Neuronal stem cell (in vitro differentiated cells): ENCODE measurements at regions not wholly inside any gene's neighbourhood (a gene's known extent, or its start where the extent isn't known, plus 50 kb on each side); places are given as distances from the start of the nearest gene placed in this dataset.

ENCODE experiments used
- DNase-seq: peaks from one replicate; pipeline ENCODE4 v3.0.0-alpha.2; 2013; ENCODE audit warnings: low spot score
- H2AFZ ChIP-seq: one replicate; pipeline ENCODE4 v1.6.1; 2013; ENCODE audit warnings: mild to moderate bottlenecking, low read length, inconsistent platforms
- H2AK5ac ChIP-seq: 2 replicates; pipeline ENCODE4 v1.6.1; 2013; ENCODE audit warnings: low read depth, mild to moderate bottlenecking, inconsistent platforms, low read length, moderate library complexity, mixed read lengths
- H2BK120ac ChIP-seq: 2 replicates; pipeline ENCODE4 v1.6.1; 2013; ENCODE audit warnings: low read depth, mild to moderate bottlenecking, inconsistent platforms, low read length, moderate library complexity, mixed read lengths
- H2BK12ac ChIP-seq: one replicate; pipeline ENCODE4 v1.6.1; 2013; ENCODE audit warnings: low read length, inconsistent platforms
- H2BK15ac ChIP-seq: 2 replicates; pipeline ENCODE4 v1.6.1; 2013; ENCODE audit warnings: mild to moderate bottlenecking, low read length, inconsistent platforms, mixed read lengths
- H2BK5ac ChIP-seq: one replicate; pipeline ENCODE4 v1.6.1; 2013; ENCODE audit warnings: inconsistent platforms, mild to moderate bottlenecking, low read length, moderate library complexity
- H3K14ac ChIP-seq: one replicate; pipeline ENCODE4 v1.6.1; 2013; ENCODE audit warnings: low read length, inconsistent platforms
- H3K18ac ChIP-seq: 2 replicates; pipeline ENCODE4 v1.6.1; 2013; ENCODE audit warnings: low read length, inconsistent platforms
- H3K23ac ChIP-seq: 2 replicates; pipeline ENCODE4 v1.6.1; 2013; ENCODE audit warnings: low read depth, mild to moderate bottlenecking, mixed read lengths, low read length, inconsistent platforms; ENCODE audit not compliant: poor library complexity
- H3K27ac ChIP-seq: replicated peaks from 3 replicates; pipeline ENCODE4 v1.5.1; 2013; ENCODE audit warnings: low read length, inconsistent platforms
- H3K27me3 ChIP-seq, 3 experiments: 2 replicates each; pipeline ENCODE4 v1.6.1; 2013; ENCODE audit warnings: low read length in 3 of 3, mild to moderate bottlenecking in 2 of 3, inconsistent platforms in 1 of 3, low read depth in 1 of 3, mixed read lengths in 1 of 3, moderate library complexity in 1 of 3; ENCODE audit not compliant: control insufficient read depth in 3 of 3, insufficient read depth in 3 of 3
- H3K36me3 ChIP-seq, 2 donors: replicated peaks in 1 of 2; 2 replicates each; pipeline ENCODE4 v1.6.1; 2013; ENCODE audit warnings: low read length in 2 of 2; ENCODE audit not compliant: control insufficient read depth in 2 of 2, insufficient read depth in 2 of 2
- H3K4ac ChIP-seq: 2 replicates; pipeline ENCODE4 v1.6.1; 2013; ENCODE audit warnings: inconsistent platforms, mild to moderate bottlenecking, low read length, moderate library complexity
- H3K4me1 ChIP-seq, 2 donors: 1 replicate in 1 of 2; 2 replicates in 1 of 2; pipeline ENCODE4 v1.6.1; 2013; ENCODE audit warnings: low read length in 2 of 2, low read depth in 1 of 2; ENCODE audit not compliant: control insufficient read depth in 2 of 2, insufficient read depth in 1 of 2
- H3K4me2 ChIP-seq: one replicate; pipeline ENCODE4 v1.6.1; 2013; ENCODE audit warnings: mild to moderate bottlenecking, low read length, inconsistent platforms; ENCODE audit not compliant: insufficient read depth, poor library complexity, severe bottlenecking
- H3K4me3 ChIP-seq, 2 donors: 2 replicates each; pipeline ENCODE4 v1.5.1; 2013; ENCODE audit warnings: low read length in 2 of 2, mild to moderate bottlenecking in 2 of 2, inconsistent platforms in 1 of 2, moderate library complexity in 1 of 2
- H3K79me1 ChIP-seq: one replicate; pipeline ENCODE4 v1.6.1; 2013; ENCODE audit warnings: low read depth, mild to moderate bottlenecking, inconsistent platforms, low read length, moderate library complexity
- H3K9ac ChIP-seq: one replicate; pipeline ENCODE4 v1.6.1; 2013; ENCODE audit warnings: mild to moderate bottlenecking, low read depth, low read length, inconsistent platforms; ENCODE audit not compliant: poor library complexity
- H3K9me3 ChIP-seq, 2 donors: replicated peaks in 1 of 2; 2 replicates each; pipeline versions ENCODE3 to v1.6.1; 2013; ENCODE audit warnings: low read length in 2 of 2, mild to moderate bottlenecking in 2 of 2, inconsistent platforms in 1 of 2, low read depth in 1 of 2, mixed read lengths in 1 of 2, moderate library complexity in 1 of 2; ENCODE audit not compliant: control insufficient read depth in 2 of 2, insufficient read depth in 1 of 2
- H4K8ac ChIP-seq: one replicate; pipeline ENCODE4 v1.6.1; 2013; ENCODE audit warnings: low read depth, mild to moderate bottlenecking, inconsistent platforms, low read length, moderate library complexity
- H4K91ac ChIP-seq: one replicate; pipeline ENCODE4 v1.6.1; 2013; ENCODE audit warnings: low read length, low read depth, mild to moderate bottlenecking, inconsistent platforms; ENCODE audit not compliant: poor library complexity
- WGBS, 2 donors: extraction: QIAGEN DNeasy Blood & Tissue Kit; methylation state at CpG; one replicate each; pipeline ENCODE4 v1.1.7; 2013; ENCODE audit warnings: missing lambda C conversion rate in 2 of 2, mixed read lengths in 1 of 2; ENCODE audit not compliant: insufficient read length in 2 of 2, insufficient replicate concordance in 1 of 2; ENCODE audit errors: extremely low coverage in 2 of 2; 5-methylcytosine and 5-hydroxymethylcytosine counted together

GRCh38 chr9:110072597-110073355 lies 135.2 kb downstream of the C9orf152 start:
- no peak overlapping the region for H2BK12ac ChIP-seq
- no peak overlapping the region for H4K91ac ChIP-seq
- H3K36me3 ChIP-seq, result peaks cover 2 to 51% of the 10 kb centered on the region in 2 donors
- WGBS, 2 donors, result no CpG with 5 or more reads among the region's 5 CpGs
- no peak overlapping the region for H3K4ac ChIP-seq
- no peaks in the 10 kb centered on the region for H3K27me3 ChIP-seq
- no peaks in the 10 kb centered on the region for H3K79me1 ChIP-seq
- no peak overlapping the region for H3K23ac ChIP-seq
- H3K4me3 ChIP-seq, result no peak overlapping the region
- H3K9ac ChIP-seq, result no peak overlapping the region
- H3K4me1 ChIP-seq, result peaks cover 6% of the 10 kb centered on the region in 2 donors
- no peak overlapping the region for H3K4me2 ChIP-seq
- no peaks in the 10 kb centered on the region for H3K9me3 ChIP-seq
- no peak overlapping the region for H3K14ac ChIP-seq
- no peak overlapping the region for H2BK5ac ChIP-seq
- no peak overlapping the region for H2BK15ac ChIP-seq
- H2AK5ac ChIP-seq, result no peak overlapping the region
- H2AFZ ChIP-seq, result no peak overlapping the region
- H3K18ac ChIP-seq, result no peak overlapping the region
- DNase-seq, result no peak
- H2BK120ac ChIP-seq, result no peak overlapping the region
- H4K8ac ChIP-seq, result no peak overlapping the region
- no peak overlapping the region for H3K27ac ChIP-seq

- Histone ChIP-seq H3K27me3 (no peaks in the 10 kb centered on the region), H3K4me1 (peaks cover 6% of the 10 kb centered on the region in 2 donors), H3K4me3 (no peak overlapping the region), H3K14ac (no peak overlapping the region), H3K4me2 (no peak overlapping the region), H3K23ac (no peak overlapping the region), H2AFZ (no peak overlapping the region), H3K79me1 (no peaks in the 10 kb centered on the region), H3K36me3 (peaks cover 2 to 52% of the 10 kb centered on the region in 2 donors), H3K18ac (no peak overlapping the region), H2BK5ac (no peak overlapping the region), H3K27ac (no peak overlapping the region), H3K9me3 (no peaks in the 10 kb centered on the region), H4K8ac (no peak overlapping the region), H3K4ac (no peak overlapping the region), H2BK12ac (no peak overlapping the region), H4K91ac (no peak overlapping the region), H2BK15ac (no peak overlapping the region), H3K9ac (no peak overlapping the region), H2BK120ac (no peak overlapping the region), H2AK5ac (no peak overlapping the region)
- DNase-seq, result no peak
Observed at GRCh38 chr9:110073356-110073905, 134.5 kb downstream of the C9orf152 start.

GRCh38 chr9:110076894-110077725 lies 130.8 kb downstream of the C9orf152 start:
- H2BK5ac ChIP-seq, result no peak overlapping the region
- H3K23ac ChIP-seq, result no peak overlapping the region
- no peak overlapping the region for H4K8ac ChIP-seq
- H3K27me3 ChIP-seq, result no peaks in the 10 kb centered on the region
- H3K9me3 ChIP-seq, result no peaks in the 10 kb centered on the region
- H3K27ac ChIP-seq, result no peak overlapping the region
- no peak overlapping the region for H3K9ac ChIP-seq
- H3K4ac ChIP-seq, result no peak overlapping the region
- peaks cover 6% of the 10 kb centered on the region in 2 donors for H3K4me1 ChIP-seq
- H4K91ac ChIP-seq, result no peak overlapping the region
- H3K4me3 ChIP-seq, result no peak overlapping the region
- no peak overlapping the region for H3K4me2 ChIP-seq
- no peak overlapping the region for H3K18ac ChIP-seq
- DNase-seq, result no peak
- H3K79me1 ChIP-seq, result peaks cover 3% of the 10 kb centered on the region
- H2AFZ ChIP-seq, result no peak overlapping the region
- H2BK12ac ChIP-seq, result no peak overlapping the region
- no peak overlapping the region for H3K14ac ChIP-seq
- no CpG with 5 or more reads among the region's 13 CpGs for WGBS, 2 donors
- peaks cover 0 to 37% of the 10 kb centered on the region in 2 donors for H3K36me3 ChIP-seq
- H2BK120ac ChIP-seq, result no peak overlapping the region
- no peak overlapping the region for H2BK15ac ChIP-seq
- no peak overlapping the region for H2AK5ac ChIP-seq

GRCh38 chr9:110077925-110078324 lies 130.0 kb downstream of the C9orf152 start:
- H2AFZ ChIP-seq, result no peak overlapping the region
- no peak for DNase-seq
- H4K8ac ChIP-seq, result no peak overlapping the region
- no peak overlapping the region for H2AK5ac ChIP-seq
- peaks cover 3% of the 10 kb centered on the region for H3K79me1 ChIP-seq
- H3K4me1 ChIP-seq, result peaks cover 1 to 4% of the 10 kb centered on the region in 2 donors
- H2BK15ac ChIP-seq, result no peak overlapping the region
- peaks cover 0 to 33% of the 10 kb centered on the region in 2 donors for H3K36me3 ChIP-seq
- no CpG with 5 or more reads among the region's 7 CpGs for WGBS, 2 donors
- no peak overlapping the region for H3K9ac ChIP-seq
- no peak overlapping the region for H3K4ac ChIP-seq
- H3K4me3 ChIP-seq, result no peak overlapping the region
- no peak overlapping the region for H3K23ac ChIP-seq
- H4K91ac ChIP-seq, result no peak overlapping the region
- no peak overlapping the region for H2BK5ac ChIP-seq
- H3K27me3 ChIP-seq, result no peaks in the 10 kb centered on the region
- no peak overlapping the region for H2BK12ac ChIP-seq
- no peak overlapping the region for H3K27ac ChIP-seq
- no peak overlapping the region for H3K18ac ChIP-seq
- H3K14ac ChIP-seq, result no peak overlapping the region
- no peaks in the 10 kb centered on the region for H3K9me3 ChIP-seq
- H2BK120ac ChIP-seq, result no peak overlapping the region
- no peak overlapping the region for H3K4me2 ChIP-seq
